ENCODE measurements at regions not wholly inside any gene's neighbourhood (a gene's known extent, or its start where the extent isn't known, plus 50 kb on each side); places are given as distances from the start of the nearest gene placed in this dataset.

DNA sequence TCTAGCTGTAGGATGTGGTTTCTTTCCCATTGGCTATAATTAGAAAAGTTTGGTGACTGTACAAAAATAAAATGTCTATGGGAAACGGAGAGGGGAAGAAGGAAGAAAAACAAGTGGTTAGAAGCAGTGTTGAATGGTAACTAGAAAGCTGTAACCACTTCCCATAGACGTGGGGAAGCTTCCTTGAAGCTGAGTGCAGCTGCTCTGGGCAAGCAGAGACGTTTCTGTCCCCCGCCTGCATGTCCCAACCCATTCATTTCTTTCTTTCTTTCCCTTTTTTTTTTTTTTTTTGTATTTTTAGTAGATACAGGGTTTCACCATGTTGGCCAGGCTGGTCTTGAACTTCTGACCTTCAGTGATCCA is 367.8 kb upstream of the HS6ST1 start:
- no peak for FAIRE-seq
- H2AFZ ChIP-seq (ENCODE audit: low read depth, low read length) = no peak overlapping the region
- H3K4me3 ChIP-seq = no peak overlapping the region
- H4K20me1 ChIP-seq (replicated peaks; ENCODE audit: control insufficient read depth, insufficient read depth, low read length) = no peaks in the 10 kb centered on the region
- in situ Hi-C loops (cut with MboI) = no loop called here
- H3K9ac ChIP-seq (ENCODE audit: insufficient read depth in 1 of 2, low read depth in 2 of 2, low read length in 2 of 2) = no peak overlapping the region
- H3K79me2 ChIP-seq (ENCODE audit: control insufficient read depth, insufficient read depth, low read length) = no peaks in the 10 kb centered on the region
- peaks cover 6 to 31% of the 10 kb centered on the region in 2 experiments; a peak in 3 of 5 replicates for H3K27me3 ChIP-seq (ENCODE audit: control insufficient read depth in 2 of 2, insufficient read depth in 2 of 2, low read length in 2 of 2)
- H3K9me1 ChIP-seq (ENCODE audit: control insufficient read depth, insufficient read depth, low read length) = no peaks in the 10 kb centered on the region
- DNase-seq (ENCODE audit: extremely low read depth in 1 of 4, low spot score in 3 of 4) = no peak
- H3K36me3 ChIP-seq (ENCODE audit: control insufficient read depth, insufficient read depth, low read length) = no peaks in the 10 kb centered on the region
- intact Hi-C loops (cut with micrococcal nuclease) = no loop called here
- WGBS (ENCODE audit: insufficient coverage, low coverage, missing lambda C conversion rate) = 0% methylated on average over 4 of the region's 4 CpGs
- H3K4me2 ChIP-seq (ENCODE audit: insufficient read depth, low read length) = no peak overlapping the region
- BruUV-seq (replicated peaks) = no TSS peak
- H3K27ac ChIP-seq (ENCODE audit: extremely low read depth, low read depth, low read length) = no peak overlapping the region
- POLR2A ChIA-PET = interaction anchor here (0.6 kb wide), 2 partner anchors 128 to 337 kb away, joined by 3 read pairs; no protein-coding TSS in a partner anchor
- no peaks in the 10 kb centered on the region for H3K9me3 ChIP-seq (replicated peaks; ENCODE audit: control insufficient read depth, insufficient read depth, low read depth, low read length)
- no peak for TF ChIP-seq SETDB1 (IDR thresholded peaks at IDR 0.05; ENCODE audit: low read length)
- no peak for TF ChIP-seq U2AF2 (optimal IDR thresholded peaks at IDR 0.05; ENCODE audit: low read depth, low read length)
- TF ChIP-seq ID3 (CRISPR knock-in tag; IDR thresholded peaks at IDR 0.05) = no peak
- TF ChIP-seq ID3 (tag; IDR thresholded peaks at IDR 0.05) = no peak
- TF ChIP-seq KLF10 (CRISPR knock-in tag; IDR thresholded peaks at IDR 0.05) = no peak
- no peak for TF ChIP-seq CBFA2T3 (IDR thresholded peaks at IDR 0.05)
- no peak for TF ChIP-seq CLOCK (CRISPR knock-in tag; IDR thresholded peaks at IDR 0.05; ENCODE audit: borderline replicate concordance)
- no peak for TF ChIP-seq CBX8 (IDR thresholded peaks at IDR 0.05; ENCODE audit: borderline replicate concordance, extremely low read depth, low read depth, low read length, poor library complexity, severe bottlenecking)
- TF ChIP-seq CBX1 (IDR thresholded peaks at IDR 0.05; ENCODE audit: low read depth) = no peak
- TF ChIP-seq, protein P1, sequence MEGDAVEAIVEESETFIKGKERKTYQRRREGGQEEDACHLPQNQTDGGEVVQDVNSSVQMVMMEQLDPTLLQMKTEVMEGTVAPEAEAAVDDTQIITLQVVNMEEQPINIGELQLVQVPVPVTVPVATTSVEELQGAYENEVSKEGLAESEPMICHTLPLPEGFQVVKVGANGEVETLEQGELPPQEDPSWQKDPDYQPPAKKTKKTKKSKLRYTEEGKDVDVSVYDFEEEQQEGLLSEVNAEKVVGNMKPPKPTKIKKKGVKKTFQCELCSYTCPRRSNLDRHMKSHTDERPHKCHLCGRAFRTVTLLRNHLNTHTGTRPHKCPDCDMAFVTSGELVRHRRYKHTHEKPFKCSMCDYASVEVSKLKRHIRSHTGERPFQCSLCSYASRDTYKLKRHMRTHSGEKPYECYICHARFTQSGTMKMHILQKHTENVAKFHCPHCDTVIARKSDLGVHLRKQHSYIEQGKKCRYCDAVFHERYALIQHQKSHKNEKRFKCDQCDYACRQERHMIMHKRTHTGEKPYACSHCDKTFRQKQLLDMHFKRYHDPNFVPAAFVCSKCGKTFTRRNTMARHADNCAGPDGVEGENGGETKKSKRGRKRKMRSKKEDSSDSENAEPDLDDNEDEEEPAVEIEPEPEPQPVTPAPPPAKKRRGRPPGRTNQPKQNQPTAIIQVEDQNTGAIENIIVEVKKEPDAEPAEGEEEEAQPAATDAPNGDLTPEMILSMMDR (IDR thresholded peaks at IDR 0.05 in 2 of 3, conservative IDR thresholded peaks at IDR 0.05 in 1 of 3; ENCODE audit: insufficient read depth in 2 of 3, low read depth in 1 of 3, low read length in 3 of 3) = no peak
- TF ChIP-seq ZNF253 (CRISPR knock-in tag; conservative IDR thresholded peaks at IDR 0.05) = no peak
- peaks cover 0 to 8% of the 10 kb centered on the region in 2 experiments; a peak in 1 of 5 replicates for H3K4me1 ChIP-seq (replicated peaks in 1 of 2; ENCODE audit: control insufficient read depth in 2 of 2, insufficient read depth in 2 of 2, low read length in 2 of 2)
- no peak for ATAC-seq
- CTCF ChIA-PET (ENCODE audit: low intra/inter-chr PET ratio) = no interaction called here
